Trophoblast cell (in vitro differentiated cells and primary cell): ENCODE measurements at regions not wholly inside any gene's neighbourhood (a gene's known extent, or its start where the extent isn't known, plus 50 kb on each side); places are given as distances from the start of the nearest gene placed in this dataset.

ENCODE experiments used
- DNase-seq, 2 donors: peaks; one replicate each; pipeline ENCODE4 v3.0.0-alpha.2; 2016
- H2AFZ ChIP-seq: 2 replicates; pipeline ENCODE4 v1.6.1; 2013; ENCODE audit warnings: low read length, moderate library complexity, mild to moderate bottlenecking; ENCODE audit not compliant: insufficient read depth, poor library complexity
- H2AK5ac ChIP-seq: 2 replicates; pipeline ENCODE4 v1.6.1; 2013; ENCODE audit warnings: mild to moderate bottlenecking, low read length
- H2BK120ac ChIP-seq: 2 replicates; pipeline ENCODE4 v1.6.1; 2013; ENCODE audit warnings: low read length, mild to moderate bottlenecking, moderate library complexity; ENCODE audit not compliant: insufficient read depth, poor library complexity
- H2BK12ac ChIP-seq: 2 replicates; pipeline ENCODE4 v1.6.1; 2013; ENCODE audit warnings: mild to moderate bottlenecking, low read length, moderate library complexity
- H2BK5ac ChIP-seq: 2 replicates; pipeline ENCODE4 v1.6.1; 2013; ENCODE audit warnings: low read length, low read depth, moderate library complexity, mild to moderate bottlenecking; ENCODE audit not compliant: poor library complexity
- H3K14ac ChIP-seq: 2 replicates; pipeline ENCODE4 v1.6.1; 2013; ENCODE audit warnings: mild to moderate bottlenecking, low read length
- H3K18ac ChIP-seq: 2 replicates; pipeline ENCODE4 v1.6.1; 2013; ENCODE audit warnings: mild to moderate bottlenecking, low read length
- H3K23ac ChIP-seq: 2 replicates; pipeline ENCODE4 v1.6.1; 2013; ENCODE audit warnings: low read length
- H3K27ac ChIP-seq: 2 replicates; pipeline ENCODE4 v1.5.1; 2013; ENCODE audit warnings: low read depth, mild to moderate bottlenecking, inconsistent platforms, low read length, moderate library complexity
- H3K27me3 ChIP-seq: 2 replicates; pipeline ENCODE4 v1.6.1; 2013; ENCODE audit warnings: inconsistent platforms, mild to moderate bottlenecking, low read length, moderate library complexity; ENCODE audit not compliant: insufficient read depth
- H3K36me3 ChIP-seq, 2 experiments: 1 replicate in 1 of 2; 2 replicates in 1 of 2; pipeline ENCODE4 v1.6.1; 2013; ENCODE audit warnings: low read length in 2 of 2, mild to moderate bottlenecking in 2 of 2, moderate library complexity in 1 of 2; ENCODE audit not compliant: insufficient read depth in 2 of 2, control insufficient read depth in 1 of 2
- H3K4ac ChIP-seq: 2 replicates; pipeline ENCODE4 v1.6.1; 2013; ENCODE audit warnings: low read depth, mild to moderate bottlenecking, low read length, moderate library complexity
- H3K4me1 ChIP-seq, 2 experiments: 1 replicate in 1 of 2; 2 replicates in 1 of 2; pipeline ENCODE4 v1.6.1; 2013; ENCODE audit warnings: low read length in 2 of 2, mild to moderate bottlenecking in 2 of 2, moderate library complexity in 1 of 2; ENCODE audit not compliant: insufficient read depth in 2 of 2, control insufficient read depth in 1 of 2
- H3K4me2 ChIP-seq: 2 replicates; pipeline ENCODE4 v1.6.1; 2013; ENCODE audit warnings: inconsistent platforms, mild to moderate bottlenecking, low read length, moderate library complexity
- H3K4me3 ChIP-seq: 2 replicates; pipeline ENCODE4 v1.5.1; 2013; ENCODE audit warnings: mild to moderate bottlenecking, low read depth, low read length, inconsistent platforms
- H3K79me1 ChIP-seq: one replicate; pipeline ENCODE4 v1.6.1; 2013; ENCODE audit warnings: low read length
- H3K79me2 ChIP-seq: 2 replicates; pipeline ENCODE4 v1.6.1; 2013; ENCODE audit warnings: low read length, mild to moderate bottlenecking; ENCODE audit not compliant: control insufficient read depth, insufficient read depth, poor library complexity
- H3K9ac ChIP-seq: 2 replicates; pipeline ENCODE4 v1.6.1; 2013; ENCODE audit warnings: mild to moderate bottlenecking, low read length
- H3K9me3 ChIP-seq: 2 replicates; pipeline ENCODE4 v1.6.1; 2013; ENCODE audit warnings: low read depth, mild to moderate bottlenecking, control low read depth, inconsistent platforms, low read length; ENCODE audit not compliant: insufficient read depth
- H4K12ac ChIP-seq: 2 replicates; pipeline ENCODE4 v1.6.1; 2013; ENCODE audit warnings: low read depth, mild to moderate bottlenecking, low read length, moderate library complexity
- H4K8ac ChIP-seq: 2 replicates; pipeline ENCODE4 v1.6.1; 2013; ENCODE audit warnings: low read depth, mild to moderate bottlenecking, low read length, moderate library complexity
- H4K91ac ChIP-seq: one replicate; pipeline ENCODE4 v1.6.1; 2013; ENCODE audit warnings: low read depth, mild to moderate bottlenecking, low read length, moderate library complexity
- WGBS: extraction: QIAGEN DNeasy Blood & Tissue Kit; methylation state at CpG from one replicate; pipeline ENCODE4 v1.1.7; 2013; ENCODE audit warnings: missing lambda C conversion rate; ENCODE audit not compliant: insufficient read length, insufficient coverage; ENCODE audit errors: extremely low coverage; 5-methylcytosine and 5-hydroxymethylcytosine counted together

DNA sequence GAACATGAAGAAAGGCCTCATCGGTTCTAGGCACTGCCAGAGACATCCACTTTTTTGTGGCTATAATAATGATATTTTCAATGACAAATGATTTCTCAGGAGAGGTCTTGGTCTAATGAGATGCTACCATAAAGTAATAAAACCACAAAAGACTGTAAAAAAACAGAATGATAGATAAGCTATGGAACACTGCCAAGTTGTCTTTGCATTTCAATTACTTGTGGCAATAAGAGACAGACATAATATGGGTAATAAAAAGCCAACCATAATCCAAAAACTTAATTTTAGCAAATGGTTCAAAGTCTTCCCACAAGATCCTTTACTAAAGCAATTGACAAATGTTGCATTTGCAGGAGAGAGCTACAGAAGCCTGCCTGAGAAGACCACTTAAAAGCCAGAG lies 292.5 kb downstream of the ATPSCKMT start:
- Histone ChIP-seq H3K14ac (no peak overlapping the region), H2BK5ac (no peak overlapping the region), H3K79me1 (no peaks in the 10 kb centered on the region), H3K23ac (no peak overlapping the region), H3K4ac (no peak overlapping the region), H3K9me3 (no peaks in the 10 kb centered on the region), H3K4me3 (no peak overlapping the region), H3K36me3 (no peaks in the 10 kb centered on the region), H4K12ac (no peak overlapping the region), H3K4me1 (no peaks in the 10 kb centered on the region), H3K27ac (no peak overlapping the region), H2BK120ac (no peak overlapping the region), H4K8ac (no peak overlapping the region), H3K9ac (no peak overlapping the region), H2BK12ac (no peak overlapping the region), H3K18ac (no peak overlapping the region), H4K91ac (no peak overlapping the region), H3K79me2 (no peaks in the 10 kb centered on the region), H2AK5ac (no peak overlapping the region), H2AFZ (no peak overlapping the region), H3K4me2 (no peak overlapping the region), H3K27me3 (no peaks in the 10 kb centered on the region)
- WGBS, result no CpG with 5 or more reads among the region's 1 CpG
- no peak for DNase-seq

DNA sequence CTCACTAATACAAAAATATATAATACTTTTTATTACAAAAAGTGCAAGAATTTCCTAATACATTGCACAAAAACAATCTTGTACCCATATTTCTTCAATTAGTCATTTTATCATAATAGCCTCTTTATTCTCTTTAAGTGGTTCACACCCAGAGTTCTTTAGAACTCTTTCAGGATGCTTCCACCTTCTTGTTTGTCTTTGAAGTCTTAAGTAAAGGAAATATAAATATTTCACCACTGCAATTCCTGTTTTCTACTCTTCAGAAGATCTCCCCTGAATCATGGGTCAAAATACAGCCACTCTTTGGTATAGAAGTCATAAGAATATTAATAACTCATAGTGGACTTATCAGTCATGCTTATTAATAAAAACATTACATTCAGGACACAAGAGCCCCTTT lies 293.0 kb downstream of the ATPSCKMT start:
- Histone ChIP-seq H2AFZ (no peak overlapping the region), H3K4me1 (no peaks in the 10 kb centered on the region), H3K4ac (no peak overlapping the region), H3K27me3 (no peaks in the 10 kb centered on the region), H3K4me2 (no peak overlapping the region), H3K14ac (no peak overlapping the region), H3K79me2 (no peaks in the 10 kb centered on the region), H3K4me3 (no peak overlapping the region), H3K36me3 (no peaks in the 10 kb centered on the region), H4K8ac (no peak overlapping the region), H2BK5ac (no peak overlapping the region), H3K9me3 (no peaks in the 10 kb centered on the region), H2BK120ac (no peak overlapping the region), H3K18ac (no peak overlapping the region), H4K91ac (no peak overlapping the region), H3K23ac (no peak overlapping the region), H3K27ac (no peak overlapping the region), H2AK5ac (no peak overlapping the region), H3K79me1 (no peaks in the 10 kb centered on the region), H4K12ac (no peak overlapping the region), H2BK12ac (no peak overlapping the region), H3K9ac (no peak overlapping the region)
- no peak for DNase-seq

DNA sequence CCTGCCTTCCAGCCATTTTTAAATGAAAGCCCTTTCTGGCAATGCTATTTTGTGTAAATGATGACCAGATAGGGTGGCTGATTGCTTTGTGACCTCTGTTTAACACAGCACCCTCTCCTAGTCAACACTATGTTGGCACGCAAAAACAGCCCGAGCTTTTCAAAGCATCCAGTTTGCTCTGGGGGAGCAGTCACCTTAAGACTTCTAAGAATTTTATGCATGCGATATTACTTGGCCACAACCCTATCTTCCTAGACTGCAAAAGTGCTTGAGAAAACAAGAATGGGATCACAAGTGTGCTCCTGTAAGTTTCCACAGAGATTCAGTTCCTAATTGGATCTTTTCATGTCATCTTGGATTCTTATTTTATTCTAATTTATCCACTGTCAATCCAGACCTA lies 294.1 kb downstream of the ATPSCKMT start:
- no CpG with 5 or more reads among the region's 3 CpGs for WGBS
- Histone ChIP-seq H3K9ac (no peak overlapping the region), H3K4ac (no peak overlapping the region)

DNA sequence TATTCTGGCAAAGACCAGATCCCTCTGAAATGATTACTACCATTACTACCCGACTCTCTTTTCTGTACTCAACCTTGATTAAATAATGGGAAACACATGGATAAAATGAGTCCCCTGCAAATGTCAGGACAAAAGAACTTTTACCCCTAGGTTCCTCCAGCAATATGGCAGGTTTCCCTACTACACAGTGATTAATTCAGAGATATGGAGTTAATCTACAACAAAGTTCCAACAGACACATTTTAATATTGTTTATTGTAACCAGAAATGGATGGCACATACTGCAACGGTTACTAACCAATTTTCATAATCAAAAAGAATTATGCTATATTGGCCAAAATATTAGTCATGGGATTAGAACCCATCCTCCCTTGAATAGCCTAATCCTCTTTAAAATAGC lies 294.8 kb downstream of the ATPSCKMT start:
- Histone ChIP-seq H3K79me1 (no peaks in the 10 kb centered on the region), H3K27ac (no peak overlapping the region), H3K14ac (no peak overlapping the region), H3K23ac (no peak overlapping the region), H2BK5ac (no peak overlapping the region), H4K12ac (no peak overlapping the region), H3K79me2 (no peaks in the 10 kb centered on the region), H3K9ac (no peak overlapping the region), H3K4me1 (no peaks in the 10 kb centered on the region), H2AFZ (no peak overlapping the region), H3K27me3 (no peaks in the 10 kb centered on the region), H3K4me2 (no peak overlapping the region), H4K91ac (no peak overlapping the region), H2AK5ac (no peak overlapping the region), H3K4ac (no peak overlapping the region), H3K36me3 (no peaks in the 10 kb centered on the region), H2BK12ac (no peak overlapping the region), H2BK120ac (no peak overlapping the region), H3K4me3 (no peak overlapping the region), H3K18ac (no peak overlapping the region), H3K9me3 (peaks cover 2% of the 10 kb centered on the region), H4K8ac (no peak overlapping the region)
- no peak for DNase-seq
- WGBS, result no CpG with 5 or more reads among the region's 2 CpGs

More for the DNA sequence above, 294.1 kb downstream of the ATPSCKMT start:
- H4K12ac ChIP-seq, result no peak overlapping the region
- no peak overlapping the region for H2BK120ac ChIP-seq
- no peak overlapping the region for H2AK5ac ChIP-seq
- DNase-seq, result no peak
- H4K91ac ChIP-seq, result no peak overlapping the region
- no peak overlapping the region for H3K14ac ChIP-seq
- H3K18ac ChIP-seq, result no peak overlapping the region
- no peaks in the 10 kb centered on the region for H3K79me1 ChIP-seq
- H2AFZ ChIP-seq, result no peak overlapping the region
- H4K8ac ChIP-seq, result no peak overlapping the region
- no peak overlapping the region for H3K4me2 ChIP-seq
- H3K9me3 ChIP-seq, result no peaks in the 10 kb centered on the region
- no peaks in the 10 kb centered on the region for H3K27me3 ChIP-seq
- no peaks in the 10 kb centered on the region for H3K36me3 ChIP-seq
- no peaks in the 10 kb centered on the region for H3K79me2 ChIP-seq
- H3K4me3 ChIP-seq, result no peak overlapping the region
- no peaks in the 10 kb centered on the region for H3K4me1 ChIP-seq
- no peak overlapping the region for H2BK12ac ChIP-seq
- no peak overlapping the region for H2BK5ac ChIP-seq
- H3K23ac ChIP-seq, result no peak overlapping the region
- no peak overlapping the region for H3K27ac ChIP-seq
